Suprapubic skin (tissue), 4 donors: ENCODE measurements at regions not wholly inside any gene's neighbourhood (a gene's known extent, or its start where the extent isn't known, plus 50 kb on each side); places are given as distances from the start of the nearest gene placed in this dataset.
A peak's percentile ranks its signal among the peaks of the same experiment; 100 is the strongest.
"Not testable (repeated sequence)": the region's sequence is repeated elsewhere in the genome, so short reads cannot be mapped to it uniquely, and the experiment has no call there.

Source experiments
- DNase-seq, 2 donors: peaks; one replicate each; pipeline ENCODE4 v3.0.0-alpha.2; 2019; ENCODE audit warnings: low spot score in 2 of 2
- H3K27ac ChIP-seq: fragments of 200-600 bp; sonication (generic); one replicate; pipeline ENCODE4 v1.5.1; 2019
- H3K27me3 ChIP-seq: fragments of 200-600 bp; sonication (generic); one replicate; pipeline ENCODE4 v1.5.1; 2019
- H3K36me3 ChIP-seq: fragments of 200-600 bp; sonication (generic); one replicate; pipeline ENCODE4 v1.5.1; 2019
- H3K4me1 ChIP-seq: fragments of 200-600 bp; sonication (generic); one replicate; pipeline ENCODE4 v1.5.1; 2019
- H3K4me3 ChIP-seq: fragments of 200-600 bp; sonication (generic); one replicate; pipeline ENCODE4 v1.5.1; 2019; ENCODE audit warnings: mild to moderate bottlenecking
- H3K9me3 ChIP-seq: fragments of 200-600 bp; sonication (generic); one replicate; pipeline ENCODE4 v1.5.1; 2019
- CTCF ChIP-seq, 2 donors: fragments of 200-600 bp in 1 of 2; fragments of 450-650 bp in 1 of 2; sonication (generic) in 1 of 2; IDR thresholded peaks; one replicate each; pipeline ENCODE4 v1.5.1; 2016 to 2019; ENCODE audit warnings: antibody characterized with exemption in 2 of 2, mild to moderate bottlenecking in 1 of 2, moderate library complexity in 1 of 2
- EP300 ChIP-seq: sonication (generic); formaldehyde crosslinking; IDR thresholded peaks from one replicate; pipeline ENCODE4 v1.6.1; 2017; ENCODE audit warnings: antibody characterized with exemption
- POLR2A ChIP-seq, 2 donors: fragments of 450-650 bp; IDR thresholded peaks; one replicate each; pipeline ENCODE4 v1.6.1; 2017; ENCODE audit warnings: antibody characterized with exemption in 2 of 2, mild to moderate bottlenecking in 2 of 2, moderate library complexity in 2 of 2
- POLR2AphosphoS5 ChIP-seq, 3 donors: sonication (generic); formaldehyde crosslinking; IDR thresholded peaks; one replicate each; pipeline ENCODE4 v1.6.1; 2017; ENCODE audit warnings: antibody characterized with exemption in 3 of 3
- WGBS: methylation state at CpG from one replicate; pipeline ENCODE4 v1.1.5; 2018; 5-methylcytosine and 5-hydroxymethylcytosine counted together

GRCh38 chr3:102941786-102942185, 507.0 kb downstream of the ZPLD1 start:
- Histone ChIP-seq H3K4me1 (no peaks in the 10 kb centered on the region), H3K9me3 (no peaks in the 10 kb centered on the region), H3K4me3 (no peak overlapping the region), H3K27ac (no peak overlapping the region), H3K36me3 (no peaks in the 10 kb centered on the region), H3K27me3 (no peaks in the 10 kb centered on the region)
- WGBS = 59% methylated on average over 1 of the region's 1 CpG
- TF ChIP-seq POLR2A (IDR thresholded peaks at IDR 0.05) (no peak), EP300 (no peak), CTCF (IDR thresholded peaks at IDR 0.05) (no peak), POLR2AphosphoS5 (IDR thresholded peaks at IDR 0.05) (no peak)
- no peak for DNase-seq

GRCh38 chr3:102946445-102946844, 511.6 kb downstream of the ZPLD1 start:
- WGBS = 93% methylated on average over 10 of the region's 10 CpGs
- not testable (repeated sequence) for H3K36me3 ChIP-seq, H3K27me3 ChIP-seq, H3K4me3 ChIP-seq, H3K9me3 ChIP-seq, H3K4me1 ChIP-seq, DNase-seq, H3K27ac ChIP-seq

- H3K27ac ChIP-seq = no peak overlapping the region
- H3K36me3 ChIP-seq = no peaks in the 10 kb centered on the region
- no peak for DNase-seq
- H3K27me3 ChIP-seq = no peaks in the 10 kb centered on the region
- no peak for TF ChIP-seq EP300
- TF ChIP-seq CTCF (IDR thresholded peaks at IDR 0.05) = no peak
- no peak for TF ChIP-seq POLR2AphosphoS5 (IDR thresholded peaks at IDR 0.05)
- no peak overlapping the region for H3K4me3 ChIP-seq
- H3K4me1 ChIP-seq = no peaks in the 10 kb centered on the region
- no peaks in the 10 kb centered on the region for H3K9me3 ChIP-seq
Observed at GRCh38 chr3:102972350-102972749, 537.5 kb downstream of the ZPLD1 start.

GRCh38 chr3:102974333-102974732, 539.5 kb downstream of the ZPLD1 start:
- TF ChIP-seq POLR2A (IDR thresholded peaks at IDR 0.05) (no peak), EP300 (no peak), CTCF (IDR thresholded peaks at IDR 0.05) (no peak), POLR2AphosphoS5 (IDR thresholded peaks at IDR 0.05) (no peak)
- Histone ChIP-seq H3K36me3 (no peaks in the 10 kb centered on the region), H3K4me1 (no peaks in the 10 kb centered on the region), H3K27ac (no peak overlapping the region), H3K4me3 (no peak overlapping the region), H3K9me3 (no peaks in the 10 kb centered on the region), H3K27me3 (no peaks in the 10 kb centered on the region)
- 52% methylated on average over 2 of the region's 2 CpGs for WGBS
- DNase-seq = no peak

GRCh38 chr3:102979191-102979590, 544.4 kb downstream of the ZPLD1 start:
- Histone ChIP-seq H3K4me1 (peaks cover 9% of the 10 kb centered on the region), H3K9me3 (no peaks in the 10 kb centered on the region), H3K27me3 (no peaks in the 10 kb centered on the region), H3K36me3 (no peaks in the 10 kb centered on the region), H3K27ac (no peak overlapping the region), H3K4me3 (no peak overlapping the region)
- DNase-seq = no peak
- no peak for TF ChIP-seq CTCF (IDR thresholded peaks at IDR 0.05)
- no peak for TF ChIP-seq POLR2AphosphoS5 (IDR thresholded peaks at IDR 0.05)
- no peak for TF ChIP-seq EP300
- TF ChIP-seq POLR2A (IDR thresholded peaks at IDR 0.05) = no peak

- H3K4me3 ChIP-seq = no peak overlapping the region
- TF ChIP-seq EP300 = no peak
- TF ChIP-seq POLR2AphosphoS5 (IDR thresholded peaks at IDR 0.05) = peak in 1 of 3 donors; percentile 36
- TF ChIP-seq CTCF (IDR thresholded peaks at IDR 0.05) = no peak
- TF ChIP-seq POLR2A (IDR thresholded peaks at IDR 0.05) = no peak
- no peaks in the 10 kb centered on the region for H3K36me3 ChIP-seq
- WGBS = 45% methylated on average over 4 of the region's 4 CpGs
- H3K27ac ChIP-seq = no peak overlapping the region
- peaks cover 9% of the 10 kb centered on the region for H3K4me1 ChIP-seq
- H3K9me3 ChIP-seq = no peaks in the 10 kb centered on the region
- peak; percentile 78 to 82 for DNase-seq
- no peaks in the 10 kb centered on the region for H3K27me3 ChIP-seq
Observed at GRCh38 chr3:102979682-102980354, 545.0 kb downstream of the ZPLD1 start.
